IPS DF 6.9 (cell line): ENCODE measurements at regions not wholly inside any gene's neighbourhood (a gene's known extent, or its start where the extent isn't known, plus 50 kb on each side); places are given as distances from the start of the nearest gene placed in this dataset.

Experiments used
- DNase-seq: peaks from one replicate; pipeline ENCODE4 v3.0.0-alpha.2; 2013; ENCODE audit warnings: low read depth, low spot score
- H3K27ac ChIP-seq: one replicate; pipeline ENCODE4 v1.5.1; 2013; ENCODE audit warnings: low read length, control low read depth
- H3K27me3 ChIP-seq: 2 replicates; pipeline ENCODE4 v1.6.1; 2013; ENCODE audit warnings: mild to moderate bottlenecking, low read length; ENCODE audit not compliant: control insufficient read depth, insufficient read depth
- H3K36me3 ChIP-seq: 2 replicates; pipeline ENCODE4 v1.6.1; 2013; ENCODE audit warnings: low read length; ENCODE audit not compliant: control insufficient read depth, insufficient read depth
- H3K4me1 ChIP-seq: 2 replicates; pipeline ENCODE4 v1.6.1; 2013; ENCODE audit warnings: low read length; ENCODE audit not compliant: control insufficient read depth, insufficient read depth
- H3K4me3 ChIP-seq: 2 replicates; pipeline ENCODE4 v1.5.1; 2013; ENCODE audit warnings: mild to moderate bottlenecking, low read length
- H3K9me3 ChIP-seq: 2 replicates; pipeline ENCODE4 v1.6.1; 2013; ENCODE audit warnings: low read length, inconsistent platforms; ENCODE audit not compliant: control insufficient read depth, insufficient read depth
- WGBS: extraction: QIAGEN DNeasy Blood & Tissue Kit; methylation state at CpG from one replicate; pipeline ENCODE4 v1.1.7; 2013; ENCODE audit warnings: mixed read lengths, missing lambda C conversion rate; ENCODE audit not compliant: insufficient read length, insufficient coverage; 5-methylcytosine and 5-hydroxymethylcytosine counted together

DNA sequence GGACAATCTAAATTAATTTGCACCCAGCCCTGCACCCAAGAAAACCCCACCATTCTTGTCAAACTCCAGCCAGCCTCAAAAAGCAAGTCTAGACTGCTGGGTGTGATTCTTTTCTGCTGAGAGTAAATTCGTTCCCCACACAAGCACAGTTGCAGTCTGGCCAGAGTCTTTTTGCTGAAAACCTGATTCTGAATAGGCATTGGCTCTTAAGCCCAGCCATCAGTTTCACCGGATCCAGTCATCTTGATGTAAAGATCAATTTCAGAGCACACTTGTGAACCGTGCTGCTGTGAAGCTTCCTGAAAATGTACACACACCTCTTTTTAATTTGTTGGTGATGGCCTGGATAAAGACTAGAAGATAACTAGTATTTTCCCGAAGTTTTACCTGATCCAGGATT, 159.4 kb upstream of the GGTLC1 start:
- Histone ChIP-seq H3K9me3 (no peaks in the 10 kb centered on the region), H3K4me1 (no peaks in the 10 kb centered on the region), H3K27me3 (no peaks in the 10 kb centered on the region), H3K36me3 (no peaks in the 10 kb centered on the region), H3K4me3 (no peak overlapping the region), H3K27ac (no peak overlapping the region)
- no CpG with 5 or more reads among the region's 4 CpGs for WGBS
- DNase-seq = no peak

DNA sequence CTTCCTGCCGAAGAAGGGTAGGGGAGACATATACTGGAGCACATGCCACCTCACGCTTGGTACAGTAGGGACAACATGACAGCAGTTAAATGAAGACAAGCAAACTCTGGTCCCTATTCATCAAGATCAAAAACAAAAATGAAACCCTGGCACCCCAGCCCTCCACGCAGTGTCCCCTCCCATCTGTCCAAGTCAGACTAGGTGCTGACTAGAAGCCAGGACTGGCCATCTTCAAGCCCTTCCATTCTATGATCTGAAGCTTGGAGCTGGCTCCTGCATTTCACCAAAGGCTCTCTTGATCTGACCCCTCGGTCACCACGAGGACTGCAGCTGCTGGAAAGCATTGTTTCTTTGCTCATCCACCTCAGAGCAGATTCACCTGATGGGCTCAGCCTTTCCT, 158.9 kb upstream of the GGTLC1 start:
- no peaks in the 10 kb centered on the region for H3K4me1 ChIP-seq
- DNase-seq = no peak
- H3K27ac ChIP-seq = no peak overlapping the region
- WGBS = no CpG with 5 or more reads among the region's 5 CpGs
- H3K36me3 ChIP-seq = no peaks in the 10 kb centered on the region
- H3K4me3 ChIP-seq = no peak overlapping the region
- H3K9me3 ChIP-seq = no peaks in the 10 kb centered on the region
- no peaks in the 10 kb centered on the region for H3K27me3 ChIP-seq

DNA sequence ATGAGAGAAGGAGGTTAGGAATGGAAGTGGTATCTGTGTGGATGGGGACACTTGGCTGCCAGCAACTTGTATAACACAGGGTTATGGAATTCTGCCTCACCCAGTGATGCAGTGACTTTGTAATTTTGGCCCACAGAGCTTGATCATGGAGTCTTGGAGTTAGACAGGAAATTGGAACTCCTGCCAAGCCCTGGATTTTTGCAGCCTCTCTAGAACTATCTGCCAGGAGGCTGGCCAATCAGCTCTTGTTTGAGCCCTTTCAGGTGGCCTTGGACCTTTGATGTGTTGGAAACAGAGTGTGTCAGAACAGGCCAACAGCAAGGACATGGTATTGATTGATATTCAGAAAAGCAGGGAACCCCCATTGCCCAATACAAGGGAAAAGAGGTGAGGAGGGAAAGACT, 157.7 kb upstream of the GGTLC1 start:
- no peaks in the 10 kb centered on the region for H3K4me1 ChIP-seq
- H3K27ac ChIP-seq = no peak overlapping the region
- no peaks in the 10 kb centered on the region for H3K36me3 ChIP-seq
- DNase-seq = no peak
- no peak overlapping the region for H3K4me3 ChIP-seq
- H3K9me3 ChIP-seq = no peaks in the 10 kb centered on the region
- no peaks in the 10 kb centered on the region for H3K27me3 ChIP-seq

DNA sequence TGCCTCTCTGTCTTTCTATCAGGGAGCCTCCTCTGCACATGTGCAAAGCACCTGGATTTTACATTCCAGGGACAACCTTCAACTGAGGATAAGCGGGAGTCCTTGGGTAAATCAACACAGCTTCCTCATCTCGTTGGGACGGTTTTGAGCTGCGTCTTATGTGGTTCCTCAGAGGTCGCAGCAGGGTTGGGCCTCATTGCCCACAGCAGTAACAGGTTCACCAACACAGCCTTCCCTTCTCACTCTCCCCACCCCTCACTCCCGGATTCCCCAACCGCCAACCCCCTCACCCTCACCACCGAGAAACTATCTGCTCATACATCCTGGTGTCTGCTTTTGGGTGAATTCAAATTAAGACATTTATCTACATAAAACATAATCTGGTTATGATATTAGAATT, 155.8 kb upstream of the GGTLC1 start:
- WGBS = no CpG with 5 or more reads among the region's 8 CpGs
- no peak overlapping the region for H3K27ac ChIP-seq
- H3K4me1 ChIP-seq = no peaks in the 10 kb centered on the region
- DNase-seq = no peak
- H3K9me3 ChIP-seq = no peaks in the 10 kb centered on the region
- H3K4me3 ChIP-seq = no peak overlapping the region
- H3K27me3 ChIP-seq = no peaks in the 10 kb centered on the region
- no peaks in the 10 kb centered on the region for H3K36me3 ChIP-seq

GRCh38 chr20:24141111-24141510, 152.5 kb upstream of the GGTLC1 start:
- no peak for DNase-seq
- Histone ChIP-seq H3K4me1 (no peaks in the 10 kb centered on the region), H3K27ac (no peak overlapping the region), H3K36me3 (no peaks in the 10 kb centered on the region), H3K27me3 (no peaks in the 10 kb centered on the region), H3K4me3 (no peak overlapping the region), H3K9me3 (no peaks in the 10 kb centered on the region)
- WGBS = no CpG with 5 or more reads among the region's 6 CpGs

DNA sequence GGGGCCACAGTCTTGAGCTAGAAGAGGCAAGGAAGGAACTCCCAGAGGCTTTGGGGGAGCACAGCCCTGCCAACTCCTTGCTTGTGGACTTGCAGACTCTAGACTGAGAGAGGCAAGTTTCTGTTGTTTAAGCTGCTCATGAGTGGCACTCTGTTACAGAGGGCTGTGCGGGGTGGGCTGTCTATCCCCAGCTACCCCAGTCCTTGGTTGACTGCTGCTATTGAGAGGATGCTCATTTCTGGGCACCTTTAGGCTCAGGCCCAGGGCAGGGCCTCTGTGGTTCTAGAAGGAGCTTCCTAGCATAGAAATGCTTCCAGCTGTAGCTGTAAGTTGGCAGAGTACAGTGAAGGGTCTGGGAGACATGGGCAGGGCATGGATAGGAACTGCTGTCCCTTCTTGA, 151.3 kb upstream of the GGTLC1 start:
- Histone ChIP-seq H3K4me3 (no peak overlapping the region), H3K27me3 (no peaks in the 10 kb centered on the region), H3K4me1 (no peaks in the 10 kb centered on the region; the same call in 1 of the 2 replicates), H3K36me3 (no peaks in the 10 kb centered on the region), H3K9me3 (no peaks in the 10 kb centered on the region), H3K27ac (no peak overlapping the region)
- WGBS = no CpG with 5 or more reads among the region's 1 CpG
- no peak for DNase-seq

DNA sequence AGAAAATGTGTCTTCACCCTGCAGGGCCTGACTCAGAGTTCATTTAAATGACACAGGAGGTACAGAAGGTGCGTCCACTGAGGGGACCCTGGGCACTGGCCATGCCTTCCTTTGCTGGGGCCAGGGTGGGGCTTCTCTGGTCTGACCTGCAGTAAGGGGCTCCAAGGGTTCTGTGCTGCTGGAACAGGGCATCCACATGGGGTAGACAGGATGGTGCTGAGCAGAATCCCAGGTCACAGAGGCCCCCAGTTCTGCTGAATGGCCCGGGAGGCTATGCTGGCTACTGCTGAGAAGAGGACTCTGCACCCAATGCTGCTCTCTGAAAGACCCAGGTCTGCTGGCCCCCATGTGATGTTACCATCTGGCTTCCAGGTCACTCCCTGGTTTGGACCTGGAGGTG, 150.4 kb upstream of the GGTLC1 start:
- Histone ChIP-seq H3K9me3 (no peaks in the 10 kb centered on the region), H3K36me3 (no peaks in the 10 kb centered on the region), H3K27ac (no peak overlapping the region), H3K4me3 (no peak overlapping the region), H3K27me3 (no peaks in the 10 kb centered on the region), H3K4me1 (peaks cover 1% of the 10 kb centered on the region; the same call in 1 of the 2 replicates)
- no CpG with 5 or more reads among the region's 2 CpGs for WGBS
- no peak for DNase-seq

GRCh38 chr20:24138196-24138857, 149.7 kb upstream of the GGTLC1 start:
- Histone ChIP-seq H3K27ac (no peak overlapping the region), H3K4me1 (peaks cover 1% of the 10 kb centered on the region; the same call in 1 of the 2 replicates), H3K27me3 (no peaks in the 10 kb centered on the region), H3K9me3 (no peaks in the 10 kb centered on the region), H3K36me3 (no peaks in the 10 kb centered on the region), H3K4me3 (no peak overlapping the region)
- WGBS = no CpG with 5 or more reads among the region's 5 CpGs
- DNase-seq = no peak

DNA sequence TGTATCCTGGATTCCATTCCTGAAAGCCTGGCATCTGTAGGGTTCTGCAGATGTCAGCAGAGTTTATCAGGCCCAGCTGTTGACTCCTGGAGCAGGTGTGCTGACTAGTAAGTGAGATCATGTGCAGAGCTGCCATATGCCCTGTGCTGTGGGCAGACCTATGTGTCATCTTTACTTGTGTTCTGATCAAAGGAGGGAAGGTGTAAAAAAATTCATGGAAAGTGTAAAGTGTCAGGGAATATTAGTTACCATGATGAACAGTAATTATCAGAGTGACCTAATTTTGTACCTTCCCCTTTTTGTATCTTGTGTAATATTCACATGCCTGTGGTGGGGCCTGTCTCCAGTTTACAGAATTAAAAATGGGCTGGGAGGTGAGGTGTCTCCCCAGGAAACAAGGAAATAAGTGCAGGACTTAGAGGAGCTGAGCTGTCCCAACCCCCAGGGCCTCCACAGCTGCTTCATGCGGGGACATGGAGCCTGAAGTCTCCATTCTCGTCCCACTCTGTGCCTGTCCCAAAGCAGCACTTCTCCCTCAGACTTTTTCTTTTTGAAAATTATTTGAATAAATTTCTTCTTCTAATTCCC, 148.2 kb upstream of the GGTLC1 start:
- no peak for DNase-seq
- H3K9me3 ChIP-seq = no peaks in the 10 kb centered on the region
- no peaks in the 10 kb centered on the region for H3K36me3 ChIP-seq
- no peak overlapping the region for H3K27ac ChIP-seq
- H3K4me1 ChIP-seq = peaks cover 1% of the 10 kb centered on the region; the same call in 1 of the 2 replicates
- no CpG with 5 or more reads among the region's 2 CpGs for WGBS
- no peak overlapping the region for H3K4me3 ChIP-seq
- H3K27me3 ChIP-seq = no peaks in the 10 kb centered on the region

- no CpG with 5 or more reads among the region's 12 CpGs for WGBS
- H3K27ac ChIP-seq = no peak overlapping the region
- no peak overlapping the region for H3K4me3 ChIP-seq
- H3K4me1 ChIP-seq = peaks cover 1% of the 10 kb centered on the region; the same call in 1 of the 2 replicates
- H3K36me3 ChIP-seq = no peaks in the 10 kb centered on the region
- H3K9me3 ChIP-seq = no peaks in the 10 kb centered on the region
- no peaks in the 10 kb centered on the region for H3K27me3 ChIP-seq
- no peak for DNase-seq
Measured at GRCh38 chr20:24135781-24136180, 147.2 kb upstream of the GGTLC1 start.

- Histone ChIP-seq H3K4me1 (peaks cover 1% of the 10 kb centered on the region; the same call in 1 of the 2 replicates), H3K9me3 (no peaks in the 10 kb centered on the region), H3K4me3 (no peak overlapping the region), H3K36me3 (no peaks in the 10 kb centered on the region), H3K27ac (no peak overlapping the region), H3K27me3 (no peaks in the 10 kb centered on the region)
- no peak for DNase-seq
- no CpG with 5 or more reads among the region's 22 CpGs for WGBS
Measured at GRCh38 chr20:24134930-24135329, 146.4 kb upstream of the GGTLC1 start.
